SK-N-SH treated with all-trans-retinoic acid at 6 μM for 48 hours (cell line): ENCODE measurements at regions not wholly inside any gene's neighbourhood (a gene's known extent, or its start where the extent isn't known, plus 50 kb on each side); places are given as distances from the start of the nearest gene placed in this dataset.

Experiments
- ATAC-seq: fragments of 200-7000 bp; cut with Tn5 transposase; 3 replicates; pipeline ENCODE4 v1.9.1; 2020; ENCODE audit warnings: mild to moderate bottlenecking, moderate library complexity
- ARNTL ChIP-seq: fragments of 450-650 bp; formaldehyde crosslinking; IDR thresholded peaks from 2 replicates; pipeline ENCODE4 v1.5.0; 2020; ENCODE audit warnings: low read depth, mild to moderate bottlenecking, moderate library complexity, borderline replicate concordance
- BACH2 ChIP-seq: fragments of 250-450 bp; sonication (Bioruptor Pico); IDR thresholded peaks from 2 replicates; pipeline ENCODE4 v1.9.0; 2021; ENCODE audit warnings: mild to moderate bottlenecking, borderline replicate concordance
- CSDC2 ChIP-seq: fragments of 250-450 bp; sonication (Bioruptor Pico); IDR thresholded peaks from 2 replicates; pipeline ENCODE4 v1.5.0; 2020; ENCODE audit warnings: mild to moderate bottlenecking, moderate library complexity
- ESRRG ChIP-seq: fragments of 250-450 bp; sonication (Bioruptor Pico); IDR thresholded peaks from 2 replicates; pipeline ENCODE4 v1.6.1; 2021; ENCODE audit warnings: mild to moderate bottlenecking
- GLIS3 ChIP-seq: fragments of 250-450 bp; sonication (Bioruptor Pico); IDR thresholded peaks from 2 replicates; pipeline ENCODE4 v1.5.0; 2020; ENCODE audit warnings: mild to moderate bottlenecking, moderate library complexity
- ISL1 ChIP-seq: fragments of 250-450 bp; sonication (Bioruptor Pico); IDR thresholded peaks from 2 replicates; pipeline ENCODE4 v2.1.2; 2022; ENCODE audit warnings: mild to moderate bottlenecking, moderate library complexity
- OSR1 ChIP-seq: fragments of 250-450 bp; sonication (Bioruptor Pico); IDR thresholded peaks from 2 replicates; pipeline ENCODE4 v1.8.0; 2022; ENCODE audit warnings: moderate library complexity, mild to moderate bottlenecking, inconsistent platforms
- PPARA ChIP-seq: fragments of 250-450 bp; sonication (Bioruptor Pico); IDR thresholded peaks from 2 replicates; pipeline ENCODE4 v1.5.0; 2020; ENCODE audit warnings: mild to moderate bottlenecking, borderline replicate concordance
- RARB ChIP-seq: fragments of 250-450 bp; sonication (Bioruptor Pico); IDR thresholded peaks from 2 replicates; pipeline ENCODE4 v1.8.0; 2021; ENCODE audit warnings: mild to moderate bottlenecking, moderate library complexity
- SNAI2 ChIP-seq: fragments of 250-450 bp; sonication (Bioruptor Pico); IDR thresholded peaks from 2 replicates; pipeline ENCODE4 v1.5.0; 2020; ENCODE audit warnings: mild to moderate bottlenecking, moderate library complexity
- TCF4 ChIP-seq: fragments of 250-450 bp; sonication (Bioruptor Pico); IDR thresholded peaks from 2 replicates; pipeline ENCODE4 v1.8.0; 2021; ENCODE audit warnings: mild to moderate bottlenecking, moderate library complexity, borderline replicate concordance
- TOX ChIP-seq: fragments of 250-450 bp; sonication (Bioruptor Pico); IDR thresholded peaks from 2 replicates; pipeline ENCODE4 v1.8.0; 2021; ENCODE audit warnings: mild to moderate bottlenecking, moderate library complexity, borderline replicate concordance
- ZFP3 ChIP-seq: fragments of 250-450 bp; sonication (Bioruptor Pico); IDR thresholded peaks from 2 replicates; pipeline ENCODE4 v1.5.0; 2020; ENCODE audit warnings: mild to moderate bottlenecking, moderate library complexity
- ZFP30 ChIP-seq: fragments of 450-650 bp; formaldehyde crosslinking; IDR thresholded peaks from 2 replicates; pipeline ENCODE4 v1.5.0; 2022; ENCODE audit warnings: mild to moderate bottlenecking, moderate library complexity
- ZNF565 ChIP-seq: fragments of 450-650 bp; formaldehyde crosslinking; conservative IDR thresholded peaks from 2 replicates; pipeline ENCODE4 v1.5.0; 2020; ENCODE audit warnings: low read depth, mild to moderate bottlenecking, moderate library complexity
- ZNF70 ChIP-seq: fragments of 450-650 bp; formaldehyde crosslinking; IDR thresholded peaks from 2 replicates; pipeline ENCODE4 v1.5.0; 2020; ENCODE audit warnings: mild to moderate bottlenecking, moderate library complexity
- ZNF8 ChIP-seq: fragments of 450-650 bp; formaldehyde crosslinking; IDR thresholded peaks from 2 replicates; pipeline ENCODE4 v1.5.0; 2020; ENCODE audit warnings: mild to moderate bottlenecking, moderate library complexity
- TF ChIP-seq, protein P1 (sequence below): fragments of 250-450 bp; sonication (Bioruptor Pico); IDR thresholded peaks from 2 replicates; pipeline ENCODE4 v1.8.0; 2020; ENCODE audit warnings: mild to moderate bottlenecking, moderate library complexity, borderline replicate concordance
- TF ChIP-seq, protein P2 (sequence below): fragments of 250-450 bp; sonication (Bioruptor Pico); IDR thresholded peaks from 2 replicates; pipeline ENCODE4 v1.5.1; 2020; ENCODE audit warnings: low read depth, mild to moderate bottlenecking, moderate library complexity
- TF ChIP-seq, protein P3 (sequence below): fragments of 250-450 bp; sonication (Bioruptor Pico); IDR thresholded peaks from 2 replicates; pipeline ENCODE4 v1.8.0; 2021; ENCODE audit warnings: low read depth, mild to moderate bottlenecking, moderate library complexity, borderline replicate concordance
- TF ChIP-seq, protein P4 (sequence below): fragments of 250-450 bp; sonication (Bioruptor Pico); IDR thresholded peaks from 2 replicates; pipeline ENCODE4 v1.5.0; 2020; ENCODE audit warnings: mild to moderate bottlenecking, moderate library complexity

DNA sequence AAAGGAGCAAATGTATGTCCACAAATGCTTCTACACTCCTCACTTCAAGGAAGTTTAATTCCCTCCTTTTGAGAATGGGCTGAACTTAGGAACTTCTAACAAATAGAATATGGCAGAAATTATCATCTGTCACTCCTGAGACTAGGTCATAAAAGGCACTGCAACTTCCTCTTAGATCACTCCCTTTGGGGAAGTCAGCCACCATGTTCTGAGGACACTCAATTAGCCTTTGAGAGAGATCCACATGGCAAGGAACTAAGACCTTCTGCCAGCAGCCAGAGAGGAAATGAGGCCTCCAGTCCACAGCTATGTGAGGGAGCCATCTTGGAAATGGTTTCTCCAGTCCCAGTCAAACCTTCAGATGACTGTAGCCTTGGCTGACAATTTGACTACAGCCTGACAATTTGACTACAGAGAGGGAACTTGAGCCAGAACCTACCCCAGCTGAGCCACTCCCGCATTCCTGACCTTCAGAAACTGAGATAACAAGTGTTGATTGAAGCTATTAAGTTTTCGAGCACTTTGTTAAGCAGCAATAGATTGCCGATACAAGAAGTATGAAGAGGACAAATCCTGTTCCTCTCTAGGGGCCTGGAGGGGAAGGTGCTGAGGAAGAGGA, 113.4 kb upstream of the SEC14L1 start:
- ATAC-seq = no peak
- TF ChIP-seq ZFP3 (CRISPR knock-in tag) = no peak
- TF ChIP-seq, all 23 proteins: peak for 0

DNA sequence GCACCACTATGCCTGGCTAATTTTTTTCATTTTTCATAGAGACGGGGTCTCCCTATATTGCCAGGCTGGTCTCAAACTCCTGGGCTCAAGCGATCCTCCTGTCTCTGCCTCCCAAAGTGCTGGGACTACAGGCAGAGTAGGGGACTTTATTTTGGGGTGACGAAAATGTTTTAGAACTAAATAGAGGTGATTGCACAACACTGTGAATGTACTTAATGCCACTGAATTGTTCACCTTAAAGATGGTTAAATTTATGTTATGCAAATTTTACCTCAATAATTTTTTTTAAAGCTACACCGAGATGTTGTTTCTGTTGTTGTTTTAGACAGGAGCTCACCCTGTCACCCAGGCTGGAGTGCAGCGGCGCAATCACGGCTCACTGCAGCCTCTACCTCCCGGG, 111.9 kb upstream of the SEC14L1 start:
- no peak for TF ChIP-seq ZNF565 (CRISPR knock-in tag)
- TF ChIP-seq ESRRG = no peak
- no peak for TF ChIP-seq PPARA (CRISPR knock-in tag)
- TF ChIP-seq ARNTL (CRISPR knock-in tag) = no peak
- no peak for ATAC-seq

DNA sequence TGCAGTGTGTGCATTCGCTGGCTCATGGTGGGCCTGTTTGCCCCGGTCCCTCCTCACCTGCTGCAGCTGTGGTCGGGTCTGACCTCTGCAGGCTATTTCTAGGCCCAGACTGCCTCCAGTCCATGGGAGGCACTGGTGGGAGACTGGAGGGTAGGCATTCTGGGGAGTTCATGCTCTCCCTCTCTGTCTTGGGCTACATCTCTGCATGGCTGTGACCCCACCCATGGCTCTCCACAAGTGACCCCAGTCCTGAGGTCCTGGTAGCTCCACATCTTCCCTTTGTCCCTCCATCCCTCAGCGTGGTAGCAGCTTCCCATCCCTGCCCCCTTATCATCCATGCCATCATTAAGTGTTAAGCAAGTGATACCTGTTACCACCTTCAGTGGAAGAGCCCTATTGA, 107.8 kb upstream of the SEC14L1 start:
- no peak for ATAC-seq
- TF ChIP-seq ZFP30 (no peak), SNAI2 (CRISPR knock-in tag) (no peak), RARB (CRISPR knock-in tag) (no peak), ZNF70 (CRISPR knock-in tag) (no peak), TOX (CRISPR knock-in tag) (no peak), OSR1 (CRISPR knock-in tag) (no peak), BACH2 (CRISPR knock-in tag) (no peak), GLIS3 (CRISPR knock-in tag) (no peak), ARNTL (CRISPR knock-in tag) (no peak), TCF4 (CRISPR knock-in tag) (no peak), ZNF565 (CRISPR knock-in tag) (no peak), CSDC2 (CRISPR knock-in tag) (no peak)
- TF ChIP-seq, protein P1, sequence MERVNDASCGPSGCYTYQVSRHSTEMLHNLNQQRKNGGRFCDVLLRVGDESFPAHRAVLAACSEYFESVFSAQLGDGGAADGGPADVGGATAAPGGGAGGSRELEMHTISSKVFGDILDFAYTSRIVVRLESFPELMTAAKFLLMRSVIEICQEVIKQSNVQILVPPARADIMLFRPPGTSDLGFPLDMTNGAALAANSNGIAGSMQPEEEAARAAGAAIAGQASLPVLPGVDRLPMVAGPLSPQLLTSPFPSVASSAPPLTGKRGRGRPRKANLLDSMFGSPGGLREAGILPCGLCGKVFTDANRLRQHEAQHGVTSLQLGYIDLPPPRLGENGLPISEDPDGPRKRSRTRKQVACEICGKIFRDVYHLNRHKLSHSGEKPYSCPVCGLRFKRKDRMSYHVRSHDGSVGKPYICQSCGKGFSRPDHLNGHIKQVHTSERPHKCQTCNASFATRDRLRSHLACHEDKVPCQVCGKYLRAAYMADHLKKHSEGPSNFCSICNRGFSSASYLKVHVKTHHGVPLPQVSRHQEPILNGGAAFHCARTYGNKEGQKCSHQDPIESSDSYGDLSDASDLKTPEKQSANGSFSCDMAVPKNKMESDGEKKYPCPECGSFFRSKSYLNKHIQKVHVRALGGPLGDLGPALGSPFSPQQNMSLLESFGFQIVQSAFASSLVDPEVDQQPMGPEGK = no peak
- TF ChIP-seq, protein P2, sequence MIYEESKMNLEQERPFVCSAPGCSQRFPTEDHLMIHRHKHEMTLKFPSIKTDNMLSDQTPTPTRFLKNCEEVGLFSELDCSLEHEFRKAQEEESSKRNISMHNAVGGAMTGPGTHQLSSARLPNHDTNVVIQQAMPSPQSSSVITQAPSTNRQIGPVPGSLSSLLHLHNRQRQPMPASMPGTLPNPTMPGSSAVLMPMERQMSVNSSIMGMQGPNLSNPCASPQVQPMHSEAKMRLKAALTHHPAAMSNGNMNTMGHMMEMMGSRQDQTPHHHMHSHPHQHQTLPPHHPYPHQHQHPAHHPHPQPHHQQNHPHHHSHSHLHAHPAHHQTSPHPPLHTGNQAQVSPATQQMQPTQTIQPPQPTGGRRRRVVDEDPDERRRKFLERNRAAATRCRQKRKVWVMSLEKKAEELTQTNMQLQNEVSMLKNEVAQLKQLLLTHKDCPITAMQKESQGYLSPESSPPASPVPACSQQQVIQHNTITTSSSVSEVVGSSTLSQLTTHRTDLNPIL (CRISPR knock-in tag) = no peak

DNA sequence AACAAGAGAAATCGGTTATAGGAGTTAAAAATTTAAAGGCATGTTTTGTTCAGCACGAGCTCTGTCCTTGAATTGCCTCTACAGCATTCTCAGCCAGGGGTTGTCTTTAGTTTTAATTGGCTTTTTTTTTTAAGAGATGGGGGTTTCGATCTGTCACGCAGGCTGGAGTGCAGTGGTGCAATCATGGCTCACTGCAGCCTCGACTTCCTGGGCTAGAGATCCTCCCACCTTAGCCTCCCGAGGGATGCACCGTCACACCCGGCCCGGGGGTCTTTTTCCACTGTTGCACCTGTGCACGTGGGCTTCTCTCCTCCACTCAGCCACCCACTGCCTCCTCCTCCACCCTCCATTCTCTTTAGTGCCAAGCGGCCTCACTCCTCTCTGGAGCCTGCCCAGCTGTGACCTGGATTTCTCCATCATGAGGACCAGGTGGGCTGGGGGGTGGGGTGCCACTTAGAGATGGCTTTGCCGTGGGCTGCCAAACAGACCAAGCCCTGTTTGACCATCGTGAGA, 106.8 kb upstream of the SEC14L1 start:
- ATAC-seq = no peak
- TF ChIP-seq, protein P1 = no peak
- TF ChIP-seq ZNF565 (CRISPR knock-in tag) (no peak), CSDC2 (CRISPR knock-in tag) (no peak), GLIS3 (CRISPR knock-in tag) (no peak), ISL1 (no peak), TOX (CRISPR knock-in tag) (no peak), ZNF70 (CRISPR knock-in tag) (no peak), ESRRG (no peak)
- TF ChIP-seq, protein P3, sequence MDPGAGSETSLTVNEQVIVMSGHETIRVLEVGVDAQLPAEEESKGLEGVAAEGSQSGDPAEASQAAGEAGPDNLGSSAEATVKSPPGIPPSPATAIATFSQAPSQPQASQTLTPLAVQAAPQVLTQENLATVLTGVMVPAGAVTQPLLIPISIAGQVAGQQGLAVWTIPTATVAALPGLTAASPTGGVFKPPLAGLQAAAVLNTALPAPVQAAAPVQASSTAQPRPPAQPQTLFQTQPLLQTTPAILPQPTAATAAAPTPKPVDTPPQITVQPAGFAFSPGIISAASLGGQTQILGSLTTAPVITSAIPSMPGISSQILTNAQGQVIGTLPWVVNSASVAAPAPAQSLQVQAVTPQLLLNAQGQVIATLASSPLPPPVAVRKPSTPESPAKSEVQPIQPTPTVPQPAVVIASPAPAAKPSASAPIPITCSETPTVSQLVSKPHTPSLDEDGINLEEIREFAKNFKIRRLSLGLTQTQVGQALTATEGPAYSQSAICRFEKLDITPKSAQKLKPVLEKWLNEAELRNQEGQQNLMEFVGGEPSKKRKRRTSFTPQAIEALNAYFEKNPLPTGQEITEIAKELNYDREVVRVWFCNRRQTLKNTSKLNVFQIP = no peak

DNA sequence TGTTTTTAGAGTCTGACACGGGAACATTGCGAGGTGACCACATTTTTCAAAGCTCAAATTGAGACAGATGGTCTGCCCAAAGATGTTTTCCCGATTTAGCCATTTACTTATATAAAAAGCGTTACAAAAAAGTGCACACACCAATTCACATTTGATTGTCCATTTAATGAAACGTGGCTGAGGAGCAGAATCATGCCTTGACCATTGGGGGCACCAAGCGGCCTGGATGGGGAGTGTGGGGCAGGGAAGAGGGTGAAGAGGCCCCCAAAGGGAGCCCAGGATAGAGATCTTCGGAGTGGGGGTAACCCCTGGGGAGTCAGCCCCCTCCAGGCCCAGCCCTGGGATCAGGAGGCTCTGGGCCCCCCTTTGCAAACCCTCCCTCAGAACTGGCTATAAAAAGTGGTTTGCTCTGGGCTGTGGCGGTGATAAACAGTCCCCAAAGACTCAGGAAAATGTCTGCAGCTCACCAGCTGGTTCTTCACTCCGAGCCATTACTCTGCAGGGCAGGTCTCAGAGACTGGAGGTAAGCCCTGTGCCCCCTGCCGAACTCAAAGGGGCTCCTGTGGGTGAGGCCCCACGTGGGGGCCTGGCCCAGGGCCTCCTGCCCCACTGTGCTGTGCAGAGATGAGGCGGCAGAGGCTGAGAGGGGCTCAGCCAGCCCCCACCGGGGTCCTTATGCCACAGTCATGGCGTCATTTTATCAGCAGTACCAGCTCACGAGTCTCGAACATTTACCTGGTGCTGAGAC, 105.9 kb upstream of the SEC14L1 start:
- no peak for ATAC-seq
- TF ChIP-seq CSDC2 (CRISPR knock-in tag) = no peak
- TF ChIP-seq ISL1 = no peak
- TF ChIP-seq, protein P4, sequence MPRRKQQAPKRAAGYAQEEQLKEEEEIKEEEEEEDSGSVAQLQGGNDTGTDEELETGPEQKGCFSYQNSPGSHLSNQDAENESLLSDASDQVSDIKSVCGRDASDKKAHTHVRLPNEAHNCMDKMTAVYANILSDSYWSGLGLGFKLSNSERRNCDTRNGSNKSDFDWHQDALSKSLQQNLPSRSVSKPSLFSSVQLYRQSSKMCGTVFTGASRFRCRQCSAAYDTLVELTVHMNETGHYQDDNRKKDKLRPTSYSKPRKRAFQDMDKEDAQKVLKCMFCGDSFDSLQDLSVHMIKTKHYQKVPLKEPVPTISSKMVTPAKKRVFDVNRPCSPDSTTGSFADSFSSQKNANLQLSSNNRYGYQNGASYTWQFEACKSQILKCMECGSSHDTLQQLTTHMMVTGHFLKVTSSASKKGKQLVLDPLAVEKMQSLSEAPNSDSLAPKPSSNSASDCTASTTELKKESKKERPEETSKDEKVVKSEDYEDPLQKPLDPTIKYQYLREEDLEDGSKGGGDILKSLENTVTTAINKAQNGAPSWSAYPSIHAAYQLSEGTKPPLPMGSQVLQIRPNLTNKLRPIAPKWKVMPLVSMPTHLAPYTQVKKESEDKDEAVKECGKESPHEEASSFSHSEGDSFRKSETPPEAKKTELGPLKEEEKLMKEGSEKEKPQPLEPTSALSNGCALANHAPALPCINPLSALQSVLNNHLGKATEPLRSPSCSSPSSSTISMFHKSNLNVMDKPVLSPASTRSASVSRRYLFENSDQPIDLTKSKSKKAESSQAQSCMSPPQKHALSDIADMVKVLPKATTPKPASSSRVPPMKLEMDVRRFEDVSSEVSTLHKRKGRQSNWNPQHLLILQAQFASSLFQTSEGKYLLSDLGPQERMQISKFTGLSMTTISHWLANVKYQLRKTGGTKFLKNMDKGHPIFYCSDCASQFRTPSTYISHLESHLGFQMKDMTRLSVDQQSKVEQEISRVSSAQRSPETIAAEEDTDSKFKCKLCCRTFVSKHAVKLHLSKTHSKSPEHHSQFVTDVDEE (CRISPR knock-in tag) = no peak
- TF ChIP-seq ZNF8 = no peak
- TF ChIP-seq OSR1 (CRISPR knock-in tag) = no peak
- no peak for TF ChIP-seq ARNTL (CRISPR knock-in tag)
- no peak for TF ChIP-seq TOX (CRISPR knock-in tag)
- no peak for TF ChIP-seq GLIS3 (CRISPR knock-in tag)
- no peak for TF ChIP-seq BACH2 (CRISPR knock-in tag)
- no peak for TF ChIP-seq ZFP30
- no peak for TF ChIP-seq ZNF70 (CRISPR knock-in tag)
- no peak for TF ChIP-seq ZNF565 (CRISPR knock-in tag)
- TF ChIP-seq RARB (CRISPR knock-in tag) = no peak
